ENCODE measurements at regions not wholly inside any gene's neighbourhood (a gene's known extent, or its start where the extent isn't known, plus 50 kb on each side); places are given as distances from the start of the nearest gene placed in this dataset.
"Not testable (repeated sequence)": the region's sequence is repeated elsewhere in the genome, so short reads cannot be mapped to it uniquely, and the experiment has no call there.

- no peak for DNase-seq
These were observed 171.4 kb downstream of the EDEM1 start for GRCh38 chr3:5358911-5359310.

GRCh38 chr3:5360453-5360852 lies 172.9 kb downstream of the EDEM1 start:
- no peak for DNase-seq

GRCh38 chr3:5366746-5367145 lies 179.2 kb downstream of the EDEM1 start:
- DNase-seq, result no peak

- not testable (repeated sequence) for DNase-seq
These were observed 184.0 kb downstream of the EDEM1 start for GRCh38 chr3:5371555-5371954.

GRCh38 chr3:5376761-5377160 lies 189.3 kb downstream of the EDEM1 start:
- no peak for DNase-seq

- DNase-seq, result not testable (repeated sequence)
These were observed 191.8 kb downstream of the EDEM1 start for GRCh38 chr3:5379266-5379665.

- DNase-seq, result not testable (repeated sequence)
These were observed 196.2 kb downstream of the EDEM1 start for GRCh38 chr3:5383486-5384263.

GRCh38 chr3:5384557-5385236 lies 197.2 kb downstream of the EDEM1 start:
- no peak for DNase-seq

- no peak for DNase-seq
These were observed 200.6 kb downstream of the EDEM1 start for GRCh38 chr3:5388091-5388490.

- DNase-seq, result no peak
These were observed 201.6 kb downstream of the EDEM1 start for GRCh38 chr3:5389057-5389456.

- no peak for DNase-seq
These were observed 202.7 kb downstream of the EDEM1 start for GRCh38 chr3:5390221-5390620.

- DNase-seq, result no peak
These were observed 203.6 kb downstream of the EDEM1 start for GRCh38 chr3:5390936-5391625.

GRCh38 chr3:5401002-5401401 lies 213.5 kb downstream of the EDEM1 start:
- no peak for DNase-seq

- no peak for DNase-seq
These were observed 217.2 kb downstream of the EDEM1 start for GRCh38 chr3:5404718-5405117.

GRCh38 chr3:5411786-5412185 lies 224.3 kb downstream of the EDEM1 start:
- no peak for DNase-seq

GRCh38 chr3:5423076-5423475 lies 235.6 kb downstream of the EDEM1 start:
- DNase-seq, result no peak

- no peak for DNase-seq
These were observed 236.0 kb downstream of the EDEM1 start for GRCh38 chr3:5423523-5423922.

- DNase-seq, result no peak
These were observed 237.9 kb downstream of the EDEM1 start for GRCh38 chr3:5425371-5425770.

GRCh38 chr3:5426094-5426883 lies 238.8 kb downstream of the EDEM1 start:
- DNase-seq, result peak; percentile 83

GRCh38 chr3:5427021-5427420 lies 239.5 kb downstream of the EDEM1 start:
- DNase-seq, result no peak

GRCh38 chr3:5427938-5428337 lies 240.4 kb downstream of the EDEM1 start:
- DNase-seq, result no peak

GRCh38 chr3:5428607-5429516 lies 241.4 kb downstream of the EDEM1 start:
- DNase-seq, result no peak

Data from femur (tissue), 1 donor.